NCI-H446 treated with DMSO at 0.1 percent for 48 hours (cell line): ENCODE measurements at regions not wholly inside any gene's neighbourhood (a gene's known extent, or its start where the extent isn't known, plus 50 kb on each side); places are given as distances from the start of the nearest gene placed in this dataset.
A peak's percentile ranks its signal among the peaks of the same experiment; 100 is the strongest.
"Not testable (repeated sequence)": the region's sequence is repeated elsewhere in the genome, so short reads cannot be mapped to it uniquely, and the experiment has no call there.

Experiments
- DNase-seq: peaks from one replicate; lab custom pipeline; 2025; lab: John Stamatoyannopoulos, UW

GRCh38 chr20:5492937-5493336 lies 117.9 kb downstream of the GPCPD1 start:
- DNase-seq: no peak

GRCh38 chr20:5491455-5491854 lies 119.4 kb downstream of the GPCPD1 start:
- no peak for DNase-seq

GRCh38 chr20:5489601-5490000 lies 121.2 kb downstream of the GPCPD1 start:
- no peak for DNase-seq

GRCh38 chr20:5488823-5489222 lies 122.0 kb downstream of the GPCPD1 start:
- no peak for DNase-seq

GRCh38 chr20:5486377-5487054 lies 124.3 kb downstream of the GPCPD1 start:
- DNase-seq: no peak

- DNase-seq: no peak
These were observed 125.9 kb downstream of the GPCPD1 start for GRCh38 chr20:5484926-5485325.

GRCh38 chr20:5484346-5484745 lies 126.5 kb downstream of the GPCPD1 start:
- DNase-seq: no peak

GRCh38 chr20:5482791-5483190 lies 128.0 kb downstream of the GPCPD1 start:
- DNase-seq: no peak

GRCh38 chr20:5481872-5482271 lies 128.9 kb downstream of the GPCPD1 start:
- no peak for DNase-seq

- no peak for DNase-seq
These were observed 129.8 kb downstream of the GPCPD1 start for GRCh38 chr20:5480824-5481600.

- peak; percentile 26 for DNase-seq
These were observed 135.9 kb downstream of the GPCPD1 start for GRCh38 chr20:5474646-5475550.

- DNase-seq: not testable (repeated sequence)
These were observed 138.9 kb downstream of the GPCPD1 start for GRCh38 chr20:5471866-5472265.

- no peak for DNase-seq
These were observed 139.4 kb downstream of the GPCPD1 start for GRCh38 chr20:5471368-5471767.

- no peak for DNase-seq
These were observed 139.9 kb downstream of the GPCPD1 start for GRCh38 chr20:5470943-5471342.

- no peak for DNase-seq
These were observed 140.3 kb downstream of the GPCPD1 start for GRCh38 chr20:5470458-5470857.

GRCh38 chr20:5469111-5469510 lies 141.7 kb downstream of the GPCPD1 start:
- no peak for DNase-seq

GRCh38 chr20:5467086-5467485 lies 143.7 kb downstream of the GPCPD1 start:
- no peak for DNase-seq

- DNase-seq: no peak
These were observed 145.2 kb downstream of the GPCPD1 start for GRCh38 chr20:5465604-5465927.

- no peak for DNase-seq
These were observed 145.8 kb downstream of the GPCPD1 start for GRCh38 chr20:5464901-5465603.

- peak; percentile 22 for DNase-seq
These were observed 146.4 kb upstream of the PROKR2 start for GRCh38 chr20:5463007-5463686.

- not testable (repeated sequence) for DNase-seq
These were observed 137.0 kb upstream of the PROKR2 start for GRCh38 chr20:5453745-5454144.
